Panc1 (cell line): ENCODE measurements at regions not wholly inside any gene's neighbourhood (a gene's known extent, or its start where the extent isn't known, plus 50 kb on each side); places are given as distances from the start of the nearest gene placed in this dataset.

Source experiments
- ATAC-seq: fragments of 200-7000 bp; cut with Tn5 transposase; 2 replicates; pipeline ENCODE4 v1.9.1; 2020; ENCODE audit warnings: mild to moderate bottlenecking, moderate library complexity
- BruUV-seq: library from RNA; stranded (reverse); fragments of 400-500 nt; replicated peaks from 2 replicates; lab custom pipeline; 2021; lab: Mats Ljungman, UMichigan
- CTCF ChIA-PET: fragments of 300-600 bp; sonication (Branson Sonifier 250); formaldehyde crosslinking; loops from one replicate; lab custom pipeline; 2022; ENCODE audit warnings: antibody characterized with exemption; lab: Charles Lee
- POLR2A ChIA-PET: fragments of 300-600 bp; sonication (Branson Sonifier 250); formaldehyde crosslinking; loops from one replicate; lab custom pipeline; 2022; ENCODE audit warnings: antibody characterized with exemption; lab: Charles Lee
- DNase-seq: peaks from one replicate; pipeline ENCODE4 v3.0.0-alpha.2; 2010; ENCODE audit warnings: low read depth, low spot score
- H3K27ac ChIP-seq: 2 replicates; pipeline ENCODE4 v1.5.1; 2011; ENCODE audit warnings: mild to moderate bottlenecking, low read length, inconsistent platforms
- H3K27me3 ChIP-seq: fragments of 200-500 bp; sonication (Bioruptor generic); 2 replicates; pipeline ENCODE4 v1.6.0; 2014; ENCODE audit warnings: low read length, inconsistent platforms; ENCODE audit not compliant: control insufficient read depth, insufficient read depth
- H3K36me3 ChIP-seq: fragments of 200-500 bp; sonication (Bioruptor generic); 2 replicates; pipeline ENCODE4 v1.5.1; 2014; ENCODE audit warnings: inconsistent platforms, mild to moderate bottlenecking, low read length, moderate library complexity; ENCODE audit not compliant: control insufficient read depth, insufficient read depth
- H3K4me1 ChIP-seq: 2 replicates; pipeline ENCODE4 v1.5.1; 2011; ENCODE audit warnings: inconsistent platforms, mild to moderate bottlenecking, low read length, moderate library complexity; ENCODE audit not compliant: control insufficient read depth, insufficient read depth
- H3K4me3 ChIP-seq, 2 experiments: 2 replicates each; pipeline ENCODE4 v1.5.1; 2011 to 2012; ENCODE audit warnings: low read depth in 2 of 2, low read length in 2 of 2, mild to moderate bottlenecking in 2 of 2, inconsistent platforms in 1 of 2, moderate library complexity in 1 of 2
- H3K9me3 ChIP-seq: fragments of 200-500 bp; sonication (Bioruptor generic); 2 replicates; pipeline ENCODE4 v1.5.1; 2014; ENCODE audit warnings: low read depth, mild to moderate bottlenecking, inconsistent platforms, low read length, moderate library complexity; ENCODE audit not compliant: control insufficient read depth, insufficient read depth
- CTCF ChIP-seq: fragments of 450-650 bp; IDR thresholded peaks from 2 replicates; pipeline ENCODE4 v1.5.1; 2017; ENCODE audit warnings: mild to moderate bottlenecking
- POLR2AphosphoS5 ChIP-seq: IDR thresholded peaks from 2 replicates; pipeline ENCODE4 v1.6.1; 2012; ENCODE audit warnings: mild to moderate bottlenecking, low read depth, low read length, moderate library complexity
- REST ChIP-seq, 2 experiments: IDR thresholded peaks; 2 replicates each; pipeline ENCODE4 v1.6.1; 2011 to 2012; ENCODE audit warnings: low read depth in 2 of 2, control low read depth in 1 of 2, low read length in 1 of 2, mild to moderate bottlenecking in 1 of 2, moderate library complexity in 1 of 2; ENCODE audit not compliant: insufficient read depth in 1 of 2
- SIN3A ChIP-seq: IDR thresholded peaks from 2 replicates; pipeline ENCODE4 v1.6.1; 2012; ENCODE audit warnings: low read depth, mild to moderate bottlenecking, low read length, moderate library complexity, borderline replicate concordance; ENCODE audit not compliant: insufficient read depth
- TCF7L2 ChIP-seq: IDR thresholded peaks from 2 replicates; pipeline ENCODE4 v1.6.1; 2011; ENCODE audit warnings: mild to moderate bottlenecking, low read depth, low read length, inconsistent platforms
- in situ Hi-C: cut with HindIII; loops from 2 replicates; pipeline ENCODE4 v1.10.0; 2016; ENCODE audit warnings: low sequenced_read_pairs, low pct_unique_long_range_greater_than_20kb
- intact Hi-C: fragments of 100-400 bp; cut with micrococcal nuclease; formaldehyde crosslinking; loops from one replicate; pipeline ENCODE4 v1.10.0; 2022; ENCODE audit not compliant: unreplicated experiment

GRCh38 chr18:38470421-38470820 is 904.8 kb upstream of the CELF4 start:
- BruUV-seq, result no TSS peak
- intact Hi-C loops (no loop called here), in situ Hi-C loops (no loop called here)
- ChIA-PET POLR2A (no interaction called here), CTCF (no interaction called here)
- no peaks in the 10 kb centered on the region for H3K36me3 ChIP-seq
- no peaks in the 10 kb centered on the region for H3K9me3 ChIP-seq
- ATAC-seq (no peak), DNase-seq (no peak)
- no peaks in the 10 kb centered on the region for H3K27me3 ChIP-seq
- H3K4me1 ChIP-seq, result no peaks in the 10 kb centered on the region
- no peak for TF ChIP-seq TCF7L2
- no peak for TF ChIP-seq REST (IDR thresholded peaks at IDR 0.05; ENCODE audit: insufficient read depth in 1 of 2, low read depth in 2 of 2, low read length in 1 of 2)
- TF ChIP-seq POLR2AphosphoS5, result no peak
- no peak for TF ChIP-seq CTCF
- TF ChIP-seq SIN3A, result no peak
- H3K27ac ChIP-seq, result no peak overlapping the region
- H3K4me3 ChIP-seq, result no peak overlapping the region

- Histone ChIP-seq H3K27me3 (no peaks in the 10 kb centered on the region), H3K4me1 (no peaks in the 10 kb centered on the region), H3K4me3 (no peak overlapping the region), H3K36me3 (no peaks in the 10 kb centered on the region), H3K9me3 (no peaks in the 10 kb centered on the region), H3K27ac (no peak overlapping the region)
- intact Hi-C loops, result no loop called here
- DNase-seq (no peak), ATAC-seq (no peak)
- ChIA-PET POLR2A (no interaction called here), CTCF (no interaction called here)
- no peak for TF ChIP-seq CTCF
- no peak for TF ChIP-seq TCF7L2
- TF ChIP-seq REST (IDR thresholded peaks at IDR 0.05; ENCODE audit: insufficient read depth in 1 of 2, low read depth in 2 of 2, low read length in 1 of 2), result no peak
- no peak for TF ChIP-seq POLR2AphosphoS5
- TF ChIP-seq SIN3A, result no peak
- in situ Hi-C loops, result no loop called here
- BruUV-seq, result no TSS peak
These were observed 900.8 kb upstream of the CELF4 start for GRCh38 chr18:38466426-38466825.
